Head of caudate nucleus (tissue), 42 donors: ENCODE measurements at regions not wholly inside any gene's neighbourhood (a gene's known extent, or its start where the extent isn't known, plus 50 kb on each side); places are given as distances from the start of the nearest gene placed in this dataset.
A peak's percentile ranks its signal among the peaks of the same experiment; 100 is the strongest.

ENCODE experiments used
- DNase-seq, 42 donors: peaks; one replicate each; pipeline versions ENCODE4 v3.0.0 to v3.0.0-alpha.2; 2020 to 2021; ENCODE audit warnings: mixed read lengths in 7 of 42
- intact Hi-C: fragments of 100-400 bp; cut with DNase I; formaldehyde crosslinking; loops from one replicate; pipeline ENCODE4 v1.15.0; 2022

DNA sequence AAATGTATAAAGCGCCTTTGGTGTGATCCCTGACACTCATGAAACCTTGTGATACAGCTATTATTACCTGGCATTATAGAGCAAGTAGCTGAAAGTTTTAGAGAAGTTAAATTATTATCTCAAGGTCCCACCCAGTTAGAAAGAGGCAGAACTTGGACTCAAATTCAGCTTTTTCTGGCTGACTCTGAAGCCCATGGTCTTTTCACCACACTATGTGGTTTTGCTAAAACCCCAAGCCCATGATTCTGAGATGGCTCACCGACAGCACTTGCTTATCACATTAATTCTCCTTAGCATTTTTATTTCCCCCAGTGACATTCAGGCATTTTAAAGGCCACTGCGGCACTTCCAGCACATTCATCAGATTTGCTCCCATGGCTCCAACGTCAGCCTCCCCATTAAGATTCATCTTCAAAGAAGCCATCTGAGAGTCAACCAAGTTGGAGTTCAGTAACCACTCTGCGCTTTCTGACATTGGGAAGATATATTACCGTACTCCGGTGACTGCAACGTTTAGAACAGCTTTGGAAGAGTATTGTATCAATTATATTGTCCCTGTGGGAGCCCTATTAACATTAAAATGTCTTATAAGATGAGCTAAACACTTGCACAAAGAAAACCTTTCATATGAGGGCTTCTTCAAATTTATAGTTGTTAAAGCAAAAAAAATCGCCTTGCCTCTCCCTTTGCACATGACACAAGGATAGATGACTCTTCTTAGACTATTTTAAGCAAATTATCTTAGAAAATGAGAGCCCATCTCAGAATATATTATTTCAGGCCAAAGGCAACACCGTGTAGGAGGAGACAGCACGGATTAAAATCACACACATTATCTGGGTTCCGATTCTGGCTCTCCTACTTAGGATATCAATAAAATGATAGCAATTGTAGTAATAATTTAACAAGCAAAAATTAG, 638.1 kb downstream of the ACTL7B start:
- intact Hi-C loops, result no loop called here
- no peak for DNase-seq

DNA sequence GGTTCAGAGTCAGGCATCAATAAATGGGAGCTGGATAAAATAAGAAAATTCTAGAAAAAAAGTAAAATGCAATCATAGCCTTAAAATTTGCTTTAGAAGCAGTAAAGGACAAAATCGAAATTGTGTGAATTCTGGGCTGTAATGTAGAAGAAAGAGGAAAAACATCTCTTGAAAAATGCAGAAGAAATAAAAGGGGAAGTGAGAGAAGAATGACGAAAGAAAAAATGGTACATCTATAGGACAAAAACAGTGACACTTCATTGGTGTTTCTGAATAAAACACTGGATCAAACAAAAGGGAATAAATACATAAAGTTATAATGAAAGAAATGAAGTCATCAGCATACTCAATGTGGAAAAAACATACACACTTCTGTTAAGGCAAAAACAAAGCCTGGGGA, 642.3 kb downstream of the ACTL7B start:
- intact Hi-C loops, result no loop called here
- DNase-seq, result no peak

DNA sequence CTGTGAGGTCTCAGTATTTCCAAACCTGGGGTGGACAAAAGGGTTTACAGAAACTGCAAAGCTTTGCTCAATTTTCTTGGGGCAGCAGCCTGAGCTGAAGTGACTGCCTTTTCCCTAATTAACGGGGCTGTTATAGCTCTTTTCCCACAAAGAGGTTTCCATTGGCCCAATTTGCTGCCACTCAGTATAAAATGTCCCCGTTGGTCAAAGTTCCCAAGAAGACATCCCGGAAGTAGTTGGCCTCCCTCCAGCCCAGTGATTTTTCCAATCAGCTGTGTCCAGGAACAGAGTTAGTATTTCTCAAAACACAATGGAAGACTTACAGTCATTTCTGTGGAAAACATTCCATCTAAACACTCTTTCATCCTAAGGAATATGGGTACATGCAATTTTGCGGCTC, 643.6 kb downstream of the ACTL7B start:
- peak in 24 of 42 donors; percentile 3 to 60 (median 23) for DNase-seq
- intact Hi-C loops, result no loop called here

DNA sequence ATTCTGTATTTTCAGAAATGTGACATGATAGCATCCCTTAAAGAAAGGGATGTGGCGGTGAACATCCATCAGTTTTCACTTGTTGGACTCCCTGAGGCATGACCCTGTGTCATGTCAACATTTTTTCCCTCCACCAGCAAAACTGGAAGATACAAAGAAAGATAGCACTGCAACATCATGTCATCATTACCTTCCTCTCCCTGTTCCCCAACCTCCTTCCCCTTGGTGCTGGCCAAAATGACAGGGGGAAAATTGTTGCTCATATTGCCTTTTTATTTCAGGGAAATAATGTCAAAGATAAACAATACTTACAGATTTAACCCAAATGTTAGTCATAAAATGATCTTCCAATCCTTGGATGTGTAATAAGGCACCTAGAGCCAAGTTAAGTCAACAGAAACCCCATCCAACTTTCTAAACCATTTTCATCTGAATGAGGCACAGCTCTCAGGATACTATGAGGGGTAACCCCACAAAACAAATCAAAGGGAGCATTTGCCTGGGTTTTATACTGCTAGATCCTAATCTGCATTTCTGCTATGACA, 644.3 kb downstream of the ACTL7B start:
- DNase-seq, result no peak
- intact Hi-C loops, result no loop called here

DNA sequence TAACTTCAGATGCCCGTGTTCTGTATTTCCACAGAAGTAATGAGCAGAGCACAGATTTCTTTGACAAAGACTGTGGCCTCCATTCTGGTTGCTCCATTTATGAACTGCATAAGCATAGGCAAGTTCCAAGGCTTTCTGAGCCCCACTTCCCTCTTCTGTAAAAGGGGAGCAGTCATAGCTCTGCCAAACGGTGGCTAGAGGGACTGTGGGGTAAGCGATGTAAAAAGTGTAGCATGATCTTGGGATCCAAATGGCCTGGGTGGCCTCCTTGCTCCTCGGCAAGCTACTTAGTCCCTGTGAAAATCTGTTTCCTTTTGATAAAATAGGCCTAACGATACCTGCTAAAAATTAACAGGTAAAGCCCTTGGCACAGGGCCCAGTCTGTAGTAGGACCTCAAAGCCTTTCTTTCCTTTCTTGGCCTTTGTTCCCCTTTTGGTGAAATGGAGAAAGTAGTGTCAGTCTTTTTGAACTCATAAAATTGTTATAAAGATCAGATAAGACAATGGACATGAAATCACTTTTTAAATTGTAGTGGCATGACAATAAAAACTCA, 646.6 kb downstream of the ACTL7B start:
- intact Hi-C loops, result no loop called here
- no peak for DNase-seq

DNA sequence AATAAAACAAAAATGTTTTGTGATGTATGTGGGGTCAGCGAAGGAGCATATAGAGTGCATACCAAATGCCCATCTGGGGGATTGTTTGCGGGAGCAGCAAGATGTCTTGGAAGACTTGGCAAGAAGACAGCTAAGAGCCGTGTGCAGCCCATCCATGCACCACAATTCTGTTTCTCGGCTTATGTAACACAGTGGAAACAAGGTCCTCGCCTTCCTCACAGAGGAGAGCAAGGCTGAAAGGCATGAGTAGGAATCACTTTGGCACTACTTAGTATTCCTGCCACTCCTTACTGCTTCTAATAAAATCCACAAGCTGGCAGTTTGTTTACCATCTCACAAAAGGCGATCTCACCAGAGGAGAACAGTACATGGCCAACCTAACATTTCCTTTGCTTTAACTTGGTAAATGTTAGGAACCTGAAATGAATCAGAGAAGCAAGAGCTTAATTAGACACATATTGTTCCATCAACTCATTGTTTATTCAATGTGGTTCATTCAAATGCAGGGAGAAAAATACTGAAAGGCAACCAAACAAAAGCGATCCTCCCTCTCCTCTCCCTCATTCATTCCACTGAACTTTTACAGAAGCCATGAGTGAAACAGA, 648.1 kb downstream of the ACTL7B start:
- DNase-seq, result peak in 14 of 42 donors; percentile 5 to 49 (median 26)
- intact Hi-C loops, result no loop called here

DNA sequence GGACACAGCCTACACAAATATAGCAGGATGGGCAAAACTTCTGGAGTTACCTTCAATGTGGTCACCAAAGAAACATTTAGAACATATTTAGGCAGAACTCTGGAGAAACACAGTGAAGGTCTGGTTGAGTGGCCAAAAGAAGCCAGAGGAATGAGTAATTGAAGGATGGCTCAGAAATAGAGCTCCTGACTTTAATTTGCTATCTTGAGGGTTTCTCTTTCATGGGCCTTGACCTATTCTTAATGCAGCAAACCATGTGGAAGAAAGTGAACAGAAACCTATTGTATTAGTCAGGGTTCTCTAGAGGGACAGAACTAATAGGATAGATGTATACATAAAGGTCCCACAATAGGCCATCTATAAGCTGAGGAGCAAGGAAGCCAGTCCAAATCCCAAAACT, 650.5 kb downstream of the ACTL7B start:
- intact Hi-C loops, result no loop called here
- no peak for DNase-seq

DNA sequence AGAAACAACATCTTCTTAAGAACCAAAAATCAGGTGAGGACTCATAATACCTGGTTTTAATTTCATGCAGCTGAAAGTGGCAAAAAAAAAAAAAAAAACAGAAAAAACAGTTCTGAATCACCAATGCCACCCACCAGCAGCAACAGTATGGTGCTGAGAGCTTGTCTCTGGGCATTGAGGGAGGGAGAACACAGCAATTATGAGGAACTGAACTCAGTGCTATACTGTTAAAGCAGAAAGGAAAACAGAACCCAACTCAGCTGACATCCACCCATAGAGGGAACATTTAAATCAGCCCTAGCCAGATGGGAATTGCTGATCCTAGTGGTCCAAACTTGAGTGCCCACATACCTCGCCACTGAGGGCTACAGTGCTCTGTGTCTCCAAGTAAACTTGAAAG, 657.9 kb downstream of the ACTL7B start:
- intact Hi-C loops, result no loop called here

DNA sequence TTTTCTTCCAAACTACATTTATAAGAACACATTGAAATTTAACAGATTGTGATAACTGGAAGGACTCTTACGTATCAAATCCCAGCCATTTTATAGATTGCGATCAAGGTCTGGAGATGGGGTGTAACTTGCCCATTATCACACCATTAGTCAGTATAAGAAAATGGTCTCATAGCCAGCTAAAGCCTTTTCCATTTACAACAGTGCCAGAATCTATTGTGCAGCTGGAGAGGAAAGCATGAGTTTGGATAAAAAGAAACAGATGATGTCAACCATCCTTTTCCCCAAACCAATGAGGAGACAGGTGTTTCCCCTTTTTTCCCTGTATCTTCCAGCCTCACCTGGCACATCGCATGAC, 658.8 kb downstream of the ACTL7B start:
- intact Hi-C loops, result no loop called here
- no peak for DNase-seq

More for the DNA sequence above, 657.9 kb downstream of the ACTL7B start:
- no peak for DNase-seq

DNA sequence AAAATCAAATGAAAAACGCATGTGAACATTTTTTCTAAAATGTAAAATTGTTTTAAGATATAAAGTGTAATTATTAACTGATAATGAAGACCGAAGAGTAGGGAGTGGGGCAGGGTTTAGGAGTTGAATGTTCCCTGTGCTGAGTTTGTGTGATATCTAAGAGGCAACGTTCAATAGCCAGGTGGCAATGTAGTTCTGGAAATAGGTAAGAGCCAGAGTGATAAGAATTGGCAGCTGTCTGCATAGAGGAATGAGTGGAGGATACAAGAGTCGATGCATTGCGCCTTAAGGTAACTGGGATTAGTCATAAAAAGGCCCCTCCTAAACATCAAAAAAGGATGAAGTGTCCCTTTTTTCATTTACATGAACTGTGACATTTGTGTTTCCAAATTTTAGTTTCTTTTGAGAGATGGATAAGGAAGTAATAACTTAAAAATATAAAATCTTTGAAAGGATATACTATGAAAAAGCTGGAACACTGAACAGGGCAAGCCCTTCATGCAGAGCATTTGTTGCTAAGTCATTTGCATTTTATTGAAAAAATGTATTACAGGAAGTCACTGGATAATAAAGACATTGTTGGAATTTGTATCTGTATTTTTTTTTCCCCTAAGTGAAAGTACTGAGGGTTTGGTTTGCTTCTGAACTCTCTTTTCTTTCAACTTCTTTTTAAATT, 659.3 kb downstream of the ACTL7B start:
- intact Hi-C loops, result no loop called here
- no peak for DNase-seq

DNA sequence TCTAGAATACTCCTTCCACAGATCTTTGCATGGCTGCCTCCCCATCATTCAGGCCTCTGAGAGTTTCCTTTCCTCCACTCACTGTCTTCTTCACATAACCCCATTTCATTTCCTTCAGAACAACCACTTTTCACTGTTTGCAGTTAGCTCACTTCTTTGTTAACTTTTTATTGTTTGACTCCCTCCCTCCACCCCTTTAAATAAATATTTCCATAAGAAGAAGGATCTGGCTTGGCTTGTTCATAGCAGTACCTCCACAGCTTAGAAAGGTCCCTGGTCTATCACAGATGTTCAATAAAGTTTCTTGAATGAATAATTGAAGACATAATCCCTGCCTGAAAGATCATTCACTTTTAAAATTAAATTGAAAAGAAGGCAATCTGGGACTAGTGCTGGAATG, 661.6 kb downstream of the ACTL7B start:
- intact Hi-C loops, result no loop called here
- DNase-seq, result no peak

DNA sequence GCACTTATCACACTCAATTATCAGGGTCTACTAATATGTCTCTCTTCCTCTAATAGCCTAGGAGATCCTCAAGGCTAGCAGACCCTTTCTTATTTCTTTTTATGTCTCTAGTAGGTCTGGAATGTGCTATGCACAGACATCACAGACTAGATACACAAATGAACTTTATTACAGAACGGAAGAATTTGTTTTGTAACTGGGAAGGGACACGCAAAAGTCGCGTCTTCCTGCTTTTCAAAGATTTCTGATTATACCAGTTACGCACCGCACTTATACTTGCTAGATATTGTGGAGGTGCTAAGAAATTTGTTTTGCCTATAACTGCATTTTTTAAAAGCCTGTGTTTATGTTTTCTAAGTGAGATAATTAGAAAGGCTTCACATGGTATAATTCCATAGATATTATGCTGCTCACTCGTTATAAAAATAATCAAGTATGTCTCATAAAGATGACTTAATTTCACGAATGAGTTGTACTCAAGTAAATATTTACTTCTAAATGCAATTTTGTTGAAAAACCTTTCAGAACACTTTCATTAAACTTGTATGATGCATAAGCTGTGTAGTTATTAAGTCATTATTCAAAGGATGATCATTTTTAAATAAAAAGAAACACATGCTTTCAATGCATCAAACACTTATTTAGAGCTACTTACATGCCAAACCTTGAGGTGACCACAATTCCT, 662.6 kb downstream of the ACTL7B start:
- DNase-seq, result no peak
- intact Hi-C loops, result no loop called here

DNA sequence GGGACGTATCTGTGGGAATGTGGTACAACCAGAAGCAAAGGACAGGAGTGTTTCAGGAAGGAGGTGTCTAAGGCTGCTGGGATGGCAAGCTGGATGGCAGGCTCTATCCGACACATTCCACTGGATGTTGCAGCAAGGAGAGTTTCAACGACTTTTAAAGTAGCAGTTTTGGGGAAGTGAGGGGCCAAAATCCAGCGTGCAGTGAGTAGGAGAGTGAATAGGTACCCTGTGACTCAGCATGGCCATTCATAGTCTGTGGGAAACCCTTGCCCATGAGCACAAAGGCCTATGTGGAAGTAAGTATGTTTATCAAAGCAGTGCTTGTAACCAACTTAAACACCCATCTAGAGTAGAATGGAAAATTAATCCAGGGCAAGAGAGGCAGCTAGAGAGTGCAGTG, 664.7 kb downstream of the ACTL7B start:
- DNase-seq, result no peak
- intact Hi-C loops, result no loop called here

DNA sequence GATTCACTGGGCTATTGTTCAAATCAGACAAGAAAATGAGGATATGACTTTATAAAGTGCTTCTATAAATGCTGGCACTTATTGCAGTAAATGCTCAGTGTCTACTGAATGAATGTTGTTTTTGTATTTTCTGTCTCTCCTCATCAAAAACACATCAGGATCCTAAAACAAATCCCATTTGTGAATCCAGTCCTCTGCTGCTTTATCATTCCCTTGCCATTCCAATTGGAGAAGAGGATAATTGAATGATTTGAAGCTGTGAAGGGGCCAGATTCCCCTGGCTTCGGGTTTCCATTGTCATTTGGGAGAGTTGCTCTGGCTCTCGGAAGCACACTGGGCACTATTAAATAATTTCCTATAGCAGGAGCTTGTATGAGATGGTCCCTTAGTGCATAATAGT, 666.8 kb downstream of the ACTL7B start:
- intact Hi-C loops, result no loop called here
- DNase-seq, result no peak

DNA sequence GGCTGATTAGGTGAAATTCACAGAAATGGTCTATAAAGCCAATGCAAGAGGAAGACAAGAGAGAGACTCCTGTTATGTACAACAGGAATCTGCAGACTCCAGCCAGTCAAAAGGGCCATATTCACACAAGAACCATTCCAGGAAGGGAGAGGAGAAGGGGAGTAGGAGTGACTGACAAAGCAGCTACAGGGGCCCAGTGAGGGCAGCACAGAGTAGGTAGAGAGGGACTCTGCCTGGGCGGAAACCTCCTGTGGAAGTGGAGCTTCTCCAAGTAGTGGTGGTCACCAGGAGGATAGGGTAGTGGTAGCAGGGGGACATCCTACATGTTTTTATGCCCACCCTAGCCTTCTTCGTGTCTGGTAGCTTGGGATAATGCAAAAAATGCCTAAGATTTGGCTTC, 667.3 kb downstream of the ACTL7B start:
- intact Hi-C loops, result no loop called here
- no peak for DNase-seq

DNA sequence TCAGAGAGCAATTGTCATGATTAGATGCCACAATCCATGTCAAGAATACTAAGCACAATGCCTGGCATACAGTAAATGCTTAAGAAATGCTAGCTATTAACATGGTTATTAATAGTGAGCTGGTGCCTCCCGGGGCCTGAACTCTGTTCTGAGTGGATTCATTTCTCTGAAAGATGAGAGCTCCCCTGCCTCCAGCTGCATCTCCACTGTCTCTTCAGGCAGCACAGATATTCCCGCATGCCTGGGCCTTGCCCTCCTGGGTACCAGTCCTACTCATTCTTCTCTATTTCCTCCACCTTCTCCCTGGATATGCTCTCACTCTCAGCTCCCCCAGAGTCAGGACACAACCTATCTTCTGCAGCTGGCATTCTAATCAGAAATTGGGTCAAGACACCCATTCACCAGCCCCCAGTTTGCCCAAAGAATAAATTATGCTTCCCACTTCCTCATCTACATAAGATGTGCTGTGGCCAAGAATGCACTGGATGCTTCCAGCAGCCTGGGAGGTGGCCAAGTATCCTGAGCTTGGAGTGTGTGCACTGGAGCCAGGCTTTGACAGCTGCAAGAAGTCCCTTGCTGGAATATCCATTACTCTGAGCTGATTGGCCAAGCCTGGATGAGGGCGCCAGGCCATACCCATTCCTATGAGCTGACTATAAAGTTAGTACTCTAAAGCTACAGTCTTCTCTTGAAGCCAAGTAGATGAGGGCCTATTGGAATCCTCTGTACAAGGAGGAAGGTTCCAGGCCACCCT, 669.0 kb downstream of the ACTL7B start:
- peak in 29 of 42 donors; percentile 3 to 65 (median 39) for DNase-seq
- intact Hi-C loops, result no loop called here

DNA sequence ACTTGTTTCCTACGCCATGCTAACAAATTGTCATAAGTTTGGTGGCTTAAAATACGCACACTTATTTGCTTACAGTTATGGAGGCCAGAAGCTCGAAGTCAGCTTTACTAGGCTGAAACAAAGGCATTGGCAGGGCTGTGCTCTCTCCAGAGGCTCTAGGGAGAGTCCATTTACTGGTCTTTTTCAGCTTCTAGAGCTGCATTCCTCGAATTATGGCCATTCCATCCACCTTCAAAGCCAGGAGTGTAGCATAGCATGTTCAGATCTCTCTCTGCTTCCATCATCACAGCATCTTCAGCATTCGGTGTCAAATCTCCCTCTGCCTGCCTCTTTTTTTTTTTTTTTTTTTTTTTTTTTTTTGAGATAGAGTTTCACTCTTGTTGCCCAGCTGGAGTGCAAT, 670.2 kb downstream of the ACTL7B start:
- intact Hi-C loops, result no loop called here
- DNase-seq, result no peak

DNA sequence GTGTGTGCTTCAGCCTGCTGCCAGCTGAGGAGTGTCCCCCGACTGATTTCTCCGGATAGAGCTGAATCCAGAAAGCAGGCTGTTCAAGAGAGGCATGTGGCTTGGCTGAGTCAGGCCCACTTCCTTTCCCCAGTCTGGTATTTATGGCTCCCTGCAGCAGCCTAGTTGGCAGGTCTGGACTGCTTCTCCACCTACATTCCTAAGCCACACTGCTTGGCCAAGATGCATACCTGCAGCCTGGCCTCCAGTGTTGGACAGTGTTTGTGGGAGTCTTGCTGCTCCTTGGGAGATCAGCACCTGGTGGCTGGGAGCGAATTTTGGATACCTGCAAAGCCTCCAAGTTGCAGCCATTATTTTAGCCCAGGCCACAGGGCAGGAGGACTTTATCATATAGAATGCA, 670.8 kb downstream of the ACTL7B start:
- no peak for DNase-seq
- intact Hi-C loops, result no loop called here

DNA sequence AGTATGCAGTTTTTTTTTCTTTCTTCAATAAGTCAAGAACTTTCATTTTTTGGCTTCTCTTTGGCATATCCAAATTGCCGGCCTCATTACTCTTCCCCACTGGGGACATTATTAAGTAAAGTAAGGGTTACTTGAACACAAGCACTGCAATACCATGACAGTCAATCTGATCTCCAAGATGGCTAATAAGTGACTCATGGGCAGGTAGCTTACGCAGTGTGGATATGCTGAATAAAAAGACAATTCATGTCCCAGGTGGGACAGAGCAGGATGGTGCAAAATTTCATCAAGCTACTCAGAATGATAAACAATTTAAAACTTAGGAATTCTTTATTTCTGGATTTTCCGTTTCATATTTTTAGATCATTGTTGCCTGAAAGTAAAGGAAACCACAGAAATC, 671.8 kb downstream of the ACTL7B start:
- intact Hi-C loops, result no loop called here
- no peak for DNase-seq
